PC-3 (cell line): ENCODE measurements at regions not wholly inside any gene's neighbourhood (a gene's known extent, or its start where the extent isn't known, plus 50 kb on each side); places are given as distances from the start of the nearest gene placed in this dataset.

Experiments used
- ATAC-seq: fragments of 200-7000 bp; cut with Tn5 transposase; 2 replicates; pipeline ENCODE4 v1.9.1; 2020; ENCODE audit warnings: mild to moderate bottlenecking, moderate library complexity
- BruUV-seq: library from RNA; stranded (reverse); fragments of 400-500 nt; replicated peaks from 2 replicates; lab custom pipeline; 2021; lab: Mats Ljungman, UMichigan
- CTCF ChIA-PET: fragments of 300-600 bp; sonication (Branson Sonifier 250); formaldehyde crosslinking; loops from one replicate; lab custom pipeline; 2022; ENCODE audit warnings: antibody characterized with exemption; lab: Charles Lee
- POLR2A ChIA-PET: fragments of 300-600 bp; sonication (Branson Sonifier 250); formaldehyde crosslinking; loops from one replicate; lab custom pipeline; 2022; ENCODE audit warnings: antibody characterized with exemption; ENCODE audit not compliant: unreplicated experiment; lab: Charles Lee
- DNase-seq: peaks from one replicate; pipeline ENCODE4 v3.0.0-alpha.2; 2015
- H2AFZ ChIP-seq: fragments of 300-600 bp; sonication (generic); 2 replicates; pipeline ENCODE4 v1.6.0; 2016; ENCODE audit warnings: antibody characterized with exemption, low read length
- H3F3A ChIP-seq: fragments of 300-600 bp; sonication (generic); one replicate; pipeline ENCODE4 v1.6.0; 2017; ENCODE audit warnings: antibody characterized with exemption, low read length, control low read depth, mild to moderate bottlenecking; ENCODE audit not compliant: unreplicated experiment
- H3K27ac ChIP-seq: fragments of 300-600 bp; sonication (generic); 2 replicates; pipeline ENCODE4 v1.5.1; 2016; ENCODE audit warnings: mild to moderate bottlenecking, low read length
- H3K27me3 ChIP-seq: fragments of 300-600 bp; sonication (generic); 2 replicates; pipeline ENCODE4 v1.6.1; 2016; ENCODE audit warnings: low read length, mixed read lengths
- H3K36me3 ChIP-seq: fragments of 300-600 bp; sonication (generic); 2 replicates; pipeline ENCODE4 v1.6.1; 2016; ENCODE audit warnings: low read depth, mixed run types, low read length, mixed read lengths
- H3K4me1 ChIP-seq: fragments of 300-600 bp; sonication (generic); 2 replicates; pipeline ENCODE4 v1.5.1; 2016; ENCODE audit warnings: low read length; ENCODE audit not compliant: insufficient read depth
- H3K4me2 ChIP-seq: fragments of 300-600 bp; sonication (generic); 2 replicates; pipeline ENCODE4 v1.6.0; 2016; ENCODE audit warnings: low read length
- H3K4me3 ChIP-seq: fragments of 300-600 bp; sonication (generic); 2 replicates; pipeline ENCODE4 v1.5.1; 2016; ENCODE audit warnings: mild to moderate bottlenecking, low read length, mixed read lengths
- H3K79me2 ChIP-seq: fragments of 300-600 bp; sonication (generic); 2 replicates; pipeline ENCODE4 v1.6.1; 2017; ENCODE audit warnings: low read length, mixed read lengths
- H3K9ac ChIP-seq: fragments of 300-600 bp; sonication (generic); 2 replicates; pipeline ENCODE4 v1.6.0; 2016; ENCODE audit warnings: mild to moderate bottlenecking, low read length
- H3K9me2 ChIP-seq: fragments of 300-600 bp; sonication (generic); replicated peaks from 2 replicates; pipeline ENCODE4 v1.6.1; 2016; ENCODE audit warnings: mixed run types, low read length, mixed read lengths
- H3K9me3 ChIP-seq: fragments of 300-600 bp; sonication (generic); 2 replicates; pipeline ENCODE4 v1.6.1; 2016; ENCODE audit warnings: low read length, mixed read lengths
- H4K20me1 ChIP-seq: fragments of 300-600 bp; sonication (generic); 2 replicates; pipeline ENCODE4 v1.6.1; 2016; ENCODE audit warnings: low read length, mixed read lengths
- EZH2 ChIP-seq: fragments of 300-600 bp; sonication (generic); IDR thresholded peaks from one replicate; pipeline ENCODE4 v1.6.1; 2017; ENCODE audit warnings: antibody characterized with exemption, mild to moderate bottlenecking, low read length; ENCODE audit not compliant: unreplicated experiment
- EZH2phosphoT487 ChIP-seq: fragments of 300-600 bp; sonication (generic); IDR thresholded peaks from 2 replicates; pipeline ENCODE4 v1.6.1; 2018; ENCODE audit warnings: mild to moderate bottlenecking, antibody characterized with exemption, low read length, borderline replicate concordance
- intact Hi-C: fragments of 100-400 bp; cut with micrococcal nuclease; formaldehyde crosslinking; loops from 2 replicates; pipeline ENCODE4 v1.9.0; 2023
- TF ChIP-seq, protein P1 (sequence below): fragments of 300-600 bp; sonication (generic); conservative IDR thresholded peaks from 2 replicates; pipeline ENCODE4 v1.5.1; 2017; ENCODE audit warnings: antibody characterized with exemption, low read depth, mild to moderate bottlenecking, low read length

DNA sequence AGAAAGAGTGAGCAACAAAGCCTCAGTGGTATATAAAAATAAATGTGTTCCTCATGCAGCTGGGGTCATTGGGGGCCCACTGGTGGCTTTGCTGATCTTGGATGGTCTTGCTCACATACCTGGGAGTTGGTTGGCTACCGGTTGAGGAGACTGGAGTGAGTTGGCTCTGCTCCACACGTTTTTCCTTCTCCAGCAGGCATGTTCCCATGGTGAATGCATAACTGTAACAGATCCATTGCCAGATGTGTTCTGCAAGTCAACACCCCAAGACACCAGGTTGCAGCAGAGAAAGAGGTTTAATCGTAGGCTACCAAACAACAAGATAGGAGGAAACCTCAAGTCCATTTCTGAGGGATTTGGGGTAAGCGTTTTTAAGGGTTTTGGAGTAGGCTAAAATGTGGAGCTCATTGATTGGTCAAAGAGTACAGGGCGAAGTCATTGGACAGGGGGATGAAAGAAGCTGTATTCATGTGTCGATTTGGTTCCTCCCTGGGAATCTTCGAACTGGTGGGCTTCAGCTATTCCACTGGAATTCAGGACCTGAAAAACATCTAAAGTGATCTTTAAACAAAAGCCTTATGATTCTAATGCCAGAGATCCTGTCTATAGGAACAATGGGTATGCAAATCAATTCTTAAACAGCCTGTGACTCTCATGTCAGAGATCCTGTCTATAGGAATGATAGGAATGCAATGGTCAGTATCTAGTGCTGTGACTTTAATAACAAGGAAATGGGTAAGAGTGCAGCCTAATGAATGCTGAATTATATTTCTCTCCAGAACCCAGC is 467.5 kb upstream of the C16orf82 start:
- Histone ChIP-seq H3K9me2 (no peaks in the 10 kb centered on the region), H3K79me2 (no peaks in the 10 kb centered on the region), H3K9me3 (no peaks in the 10 kb centered on the region), H3K4me1 (no peaks in the 10 kb centered on the region), H3K4me3 (no peak overlapping the region), H3K27me3 (no peaks in the 10 kb centered on the region), H4K20me1 (no peaks in the 10 kb centered on the region), H3K27ac (no peak overlapping the region), H3K9ac (no peak overlapping the region), H2AFZ (no peak overlapping the region), H3K4me2 (no peak overlapping the region), H3F3A (no peaks in the 10 kb centered on the region), H3K36me3 (no peaks in the 10 kb centered on the region)
- DNase-seq (no peak), ATAC-seq (no peak)
- CTCF ChIA-PET, result no interaction called here
- intact Hi-C loops, result no loop called here
- POLR2A ChIA-PET, result no interaction called here
- no TSS peak for BruUV-seq
- no peak for TF ChIP-seq EZH2phosphoT487
- TF ChIP-seq, protein P1, sequence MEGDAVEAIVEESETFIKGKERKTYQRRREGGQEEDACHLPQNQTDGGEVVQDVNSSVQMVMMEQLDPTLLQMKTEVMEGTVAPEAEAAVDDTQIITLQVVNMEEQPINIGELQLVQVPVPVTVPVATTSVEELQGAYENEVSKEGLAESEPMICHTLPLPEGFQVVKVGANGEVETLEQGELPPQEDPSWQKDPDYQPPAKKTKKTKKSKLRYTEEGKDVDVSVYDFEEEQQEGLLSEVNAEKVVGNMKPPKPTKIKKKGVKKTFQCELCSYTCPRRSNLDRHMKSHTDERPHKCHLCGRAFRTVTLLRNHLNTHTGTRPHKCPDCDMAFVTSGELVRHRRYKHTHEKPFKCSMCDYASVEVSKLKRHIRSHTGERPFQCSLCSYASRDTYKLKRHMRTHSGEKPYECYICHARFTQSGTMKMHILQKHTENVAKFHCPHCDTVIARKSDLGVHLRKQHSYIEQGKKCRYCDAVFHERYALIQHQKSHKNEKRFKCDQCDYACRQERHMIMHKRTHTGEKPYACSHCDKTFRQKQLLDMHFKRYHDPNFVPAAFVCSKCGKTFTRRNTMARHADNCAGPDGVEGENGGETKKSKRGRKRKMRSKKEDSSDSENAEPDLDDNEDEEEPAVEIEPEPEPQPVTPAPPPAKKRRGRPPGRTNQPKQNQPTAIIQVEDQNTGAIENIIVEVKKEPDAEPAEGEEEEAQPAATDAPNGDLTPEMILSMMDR, result no peak
- TF ChIP-seq EZH2, result no peak

DNA sequence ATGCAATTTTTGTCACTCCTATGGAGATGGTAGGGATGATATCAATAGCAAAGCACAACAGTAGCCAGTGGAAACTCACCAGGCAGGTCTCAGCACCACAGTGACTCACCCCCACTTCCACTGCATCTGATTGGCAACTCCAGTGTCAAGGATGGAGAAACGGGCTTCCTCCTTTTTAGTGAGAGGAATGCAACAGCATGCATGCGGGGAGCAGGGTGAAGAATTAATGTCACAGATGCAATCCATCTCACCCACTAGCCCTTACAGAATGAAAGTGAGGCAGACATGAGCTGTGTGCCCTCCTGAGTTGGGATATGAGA is 467.0 kb upstream of the C16orf82 start:
- no TSS peak for BruUV-seq
- H3K79me2 ChIP-seq, result no peaks in the 10 kb centered on the region
- intact Hi-C loops, result no loop called here
- H3K9me3 ChIP-seq, result no peaks in the 10 kb centered on the region
- no peak overlapping the region for H3K4me2 ChIP-seq
- no peaks in the 10 kb centered on the region for H3K27me3 ChIP-seq
- no peak for ATAC-seq
- H3K9ac ChIP-seq, result no peak overlapping the region
- no peaks in the 10 kb centered on the region for H3K9me2 ChIP-seq
- H2AFZ ChIP-seq, result no peak overlapping the region
- no peaks in the 10 kb centered on the region for H3K4me1 ChIP-seq
- H3F3A ChIP-seq, result no peaks in the 10 kb centered on the region
- no peaks in the 10 kb centered on the region for H3K36me3 ChIP-seq
- ChIA-PET POLR2A (no interaction called here), CTCF (no interaction called here)
- TF ChIP-seq EZH2 (no peak), EZH2phosphoT487 (no peak)
- TF ChIP-seq, protein P1, result no peak
- DNase-seq, result no peak
- H4K20me1 ChIP-seq, result no peaks in the 10 kb centered on the region
- no peak overlapping the region for H3K27ac ChIP-seq
- no peak overlapping the region for H3K4me3 ChIP-seq

DNA sequence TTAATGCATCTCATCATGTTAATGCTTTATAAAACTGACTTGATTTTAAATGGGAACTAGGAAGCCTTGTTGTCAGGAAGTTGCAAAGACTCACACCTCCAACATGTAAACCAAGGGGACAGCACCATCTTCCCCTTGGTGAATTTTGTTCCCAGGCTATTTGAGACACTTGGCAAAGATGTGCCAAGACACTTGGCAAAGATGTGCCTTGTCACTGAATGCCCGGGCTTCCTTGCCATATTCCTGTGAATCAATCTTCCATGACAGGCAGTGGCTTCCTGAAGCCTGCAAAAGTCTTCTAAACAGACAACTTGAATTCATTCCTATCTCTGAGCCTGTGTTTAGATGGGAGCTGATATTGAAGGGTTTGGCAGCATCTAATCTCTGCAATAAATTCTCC is 465.4 kb upstream of the C16orf82 start:
- no peak overlapping the region for H3K4me3 ChIP-seq
- no peak overlapping the region for H3K4me2 ChIP-seq
- no peaks in the 10 kb centered on the region for H3K4me1 ChIP-seq
- intact Hi-C loops, result no loop called here
- no peak for TF ChIP-seq EZH2phosphoT487
- TF ChIP-seq, protein P1, result no peak
- TF ChIP-seq EZH2, result no peak
- no peak overlapping the region for H3K9ac ChIP-seq
- H2AFZ ChIP-seq, result no peak overlapping the region
- no peaks in the 10 kb centered on the region for H3K9me2 ChIP-seq
- CTCF ChIA-PET, result no interaction called here
- no peaks in the 10 kb centered on the region for H3F3A ChIP-seq
- H3K79me2 ChIP-seq, result no peaks in the 10 kb centered on the region
- POLR2A ChIA-PET, result no interaction called here
- no peaks in the 10 kb centered on the region for H3K36me3 ChIP-seq
- no peaks in the 10 kb centered on the region for H3K27me3 ChIP-seq
- no peaks in the 10 kb centered on the region for H4K20me1 ChIP-seq
- no TSS peak for BruUV-seq
- DNase-seq, result no peak
- no peak overlapping the region for H3K27ac ChIP-seq
- no peaks in the 10 kb centered on the region for H3K9me3 ChIP-seq
- no peak for ATAC-seq
